ENCODE measurements at regions not wholly inside any gene's neighbourhood (a gene's known extent, or its start where the extent isn't known, plus 50 kb on each side); places are given as distances from the start of the nearest gene placed in this dataset.

DNA sequence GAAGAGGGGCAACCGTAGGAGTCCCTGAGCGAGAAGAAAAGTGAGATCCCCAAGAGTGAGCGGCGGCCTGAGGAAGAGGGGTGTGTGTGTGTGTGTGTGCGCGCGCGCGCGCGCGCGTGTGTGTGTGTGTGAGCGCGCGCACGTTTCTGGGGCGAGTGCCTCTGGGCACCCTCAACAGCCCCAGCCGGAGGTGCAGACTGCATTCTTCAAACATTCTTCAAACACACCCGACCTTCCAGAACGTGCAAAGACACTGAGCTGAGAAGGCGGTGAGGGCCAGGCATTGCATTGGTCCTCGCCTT, 76.2 kb upstream of the FOXP4 start:
- H3K36me3 Mint-ChIP-seq (ENCODE audit: low read depth) = no peaks in the 10 kb centered on the region

DNA sequence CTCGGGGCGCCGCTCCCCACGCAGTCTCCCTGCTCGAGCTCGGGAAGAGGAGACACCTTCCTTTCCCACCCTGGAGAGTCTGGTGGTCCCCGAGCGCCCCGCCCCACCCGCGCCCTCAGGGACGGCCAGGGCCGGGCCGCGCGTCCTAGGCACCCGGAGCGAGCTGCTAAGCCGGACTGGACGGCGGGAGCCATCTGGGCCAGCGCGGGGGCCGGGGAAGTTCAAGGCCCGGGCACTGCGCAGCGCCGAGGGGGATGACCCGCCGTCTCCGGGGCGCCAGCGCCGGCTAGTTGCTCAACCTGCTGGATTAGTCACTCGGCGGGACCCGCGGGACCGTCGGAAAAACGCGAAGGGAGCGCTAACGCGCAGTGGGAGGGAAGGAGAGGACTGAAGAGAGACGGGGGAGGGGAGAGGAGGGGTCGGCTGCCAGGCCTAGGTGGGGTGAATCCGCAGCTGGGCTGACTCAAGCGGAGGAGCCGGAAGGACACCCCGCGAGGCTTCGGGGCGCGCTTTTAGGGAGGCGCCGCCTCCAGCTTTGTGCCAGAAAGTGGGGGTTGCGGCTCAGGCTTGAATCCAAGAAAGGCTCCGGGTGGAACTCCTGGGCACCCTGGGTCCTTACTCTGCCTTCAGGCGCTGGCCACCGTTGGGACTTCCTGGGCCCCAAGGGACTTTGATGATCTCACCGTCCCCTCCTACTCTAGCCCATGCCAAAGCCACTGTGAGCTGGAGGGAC, 75.7 kb upstream of the FOXP4 start:
- Mint-ChIP-seq H3K4me1 (peaks cover 20% of the 10 kb centered on the region), H3K9me3 (no peaks in the 10 kb centered on the region), H3K4me3 (peak overlapping the region; percentile 66), H3K36me3 (ENCODE audit: low read depth) (no peaks in the 10 kb centered on the region), H3K27ac (no peak overlapping the region), H3K27me3 (peaks cover 54% of the 10 kb centered on the region)
- intact Hi-C loops (cut with micrococcal nuclease) = loop anchor here (2.0 kb wide), 3 partner anchors 34 to 76 kb away; partner anchors contain the start of gene FOXP4
- TF ChIP-seq, protein P1, sequence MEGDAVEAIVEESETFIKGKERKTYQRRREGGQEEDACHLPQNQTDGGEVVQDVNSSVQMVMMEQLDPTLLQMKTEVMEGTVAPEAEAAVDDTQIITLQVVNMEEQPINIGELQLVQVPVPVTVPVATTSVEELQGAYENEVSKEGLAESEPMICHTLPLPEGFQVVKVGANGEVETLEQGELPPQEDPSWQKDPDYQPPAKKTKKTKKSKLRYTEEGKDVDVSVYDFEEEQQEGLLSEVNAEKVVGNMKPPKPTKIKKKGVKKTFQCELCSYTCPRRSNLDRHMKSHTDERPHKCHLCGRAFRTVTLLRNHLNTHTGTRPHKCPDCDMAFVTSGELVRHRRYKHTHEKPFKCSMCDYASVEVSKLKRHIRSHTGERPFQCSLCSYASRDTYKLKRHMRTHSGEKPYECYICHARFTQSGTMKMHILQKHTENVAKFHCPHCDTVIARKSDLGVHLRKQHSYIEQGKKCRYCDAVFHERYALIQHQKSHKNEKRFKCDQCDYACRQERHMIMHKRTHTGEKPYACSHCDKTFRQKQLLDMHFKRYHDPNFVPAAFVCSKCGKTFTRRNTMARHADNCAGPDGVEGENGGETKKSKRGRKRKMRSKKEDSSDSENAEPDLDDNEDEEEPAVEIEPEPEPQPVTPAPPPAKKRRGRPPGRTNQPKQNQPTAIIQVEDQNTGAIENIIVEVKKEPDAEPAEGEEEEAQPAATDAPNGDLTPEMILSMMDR (IDR thresholded peaks at IDR 0.05) = no peak
- no peak for DNase-seq
- POLR2A ChIA-PET = interaction anchor here (0.7 to 1.3 kb wide), 3 partner anchors 32 to 81 kb away, joined by 3 to 4 read pairs (median 3); no protein-coding TSS in a partner anchor
- CTCF ChIA-PET = interaction anchor here (1.1 kb wide), 1 partner anchor 9 kb away, joined by 3 read pairs; no protein-coding TSS in a partner anchor
- ATAC-seq (ENCODE audit: low read depth) = peak; percentile 45

More for the DNA sequence above, 76.2 kb upstream of the FOXP4 start:
- Mint-ChIP-seq H3K4me1 (peaks cover 20% of the 10 kb centered on the region), H3K4me3 (peak overlapping the region; percentile 66), H3K27me3 (peaks cover 57% of the 10 kb centered on the region), H3K9me3 (no peaks in the 10 kb centered on the region), H3K27ac (no peak overlapping the region)
- no peak for DNase-seq
- ChIA-PET CTCF (interaction anchor here (1.1 kb wide), 1 partner anchor 9 kb away, joined by 3 read pairs; no protein-coding TSS in a partner anchor), POLR2A (interaction anchor here (0.7 to 1.3 kb wide), 3 partner anchors 31 to 236 kb away, joined by 3 to 15 read pairs (median 4); no protein-coding TSS in a partner anchor)
- ATAC-seq (ENCODE audit: low read depth) = peak; percentile 47
- intact Hi-C loops (cut with micrococcal nuclease) = loop anchor here (2.0 kb wide), 3 partner anchors 35 to 77 kb away; partner anchors contain the start of gene FOXP4
- TF ChIP-seq, protein P1 (IDR thresholded peaks at IDR 0.05) = no peak

DNA sequence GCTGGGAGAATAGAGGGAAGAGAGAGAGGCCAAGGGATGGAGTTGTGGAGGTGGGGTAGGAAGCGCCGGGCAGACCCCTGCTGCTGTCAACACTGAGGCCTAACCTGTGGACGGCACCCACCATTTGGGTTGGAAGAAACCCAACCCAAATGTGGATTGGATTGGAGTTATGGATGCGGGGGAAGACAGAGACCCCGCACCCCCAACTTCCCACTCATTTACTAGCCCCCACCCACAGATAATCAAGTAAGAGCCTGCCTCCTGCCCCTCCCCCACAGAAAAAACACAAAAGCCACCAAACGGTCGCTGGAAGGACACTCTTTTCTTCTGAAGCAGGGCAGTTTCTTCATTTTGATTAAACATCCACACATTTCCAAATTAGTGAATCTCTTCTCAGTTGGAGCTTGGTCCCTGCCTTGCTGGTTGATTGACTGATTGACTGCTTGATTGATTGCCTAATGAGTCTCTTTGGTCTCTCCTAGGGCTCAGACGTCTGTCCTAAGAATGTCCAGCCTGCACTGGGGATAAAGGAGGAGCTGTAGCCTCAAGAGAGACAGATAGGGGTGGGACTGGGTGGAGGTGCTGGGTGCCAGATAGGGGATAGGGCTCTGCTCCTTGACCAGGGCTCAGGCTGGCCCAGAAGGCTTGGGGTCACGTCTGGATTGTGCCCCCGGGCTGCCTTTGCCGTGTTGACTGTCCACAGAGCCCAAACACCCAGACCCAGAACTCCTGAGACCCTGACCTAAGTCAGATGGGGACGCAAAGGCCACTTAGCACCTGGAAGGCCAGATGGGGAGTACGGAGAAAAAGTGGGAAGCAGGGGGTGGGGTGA, 74.9 kb upstream of the FOXP4 start:
- Mint-ChIP-seq H3K4me1 (peaks cover 20% of the 10 kb centered on the region), H3K27me3 (peaks cover 46% of the 10 kb centered on the region), H3K4me3 (peak overlapping the region; percentile 15), H3K9me3 (no peaks in the 10 kb centered on the region), H3K36me3 (ENCODE audit: low read depth) (no peaks in the 10 kb centered on the region), H3K27ac (no peak overlapping the region)
- intact Hi-C loops (cut with micrococcal nuclease) = loop anchor here (2.0 kb wide), 3 partner anchors 34 to 76 kb away; partner anchors contain the start of gene FOXP4
- ATAC-seq (ENCODE audit: low read depth) = no peak
- CTCF ChIA-PET = no interaction called here
- POLR2A ChIA-PET = interaction anchor here (0.7 to 1.3 kb wide), 2 partner anchors 45 to 81 kb away, joined by 3 read pairs; no protein-coding TSS in a partner anchor
- no peak for DNase-seq
- TF ChIP-seq, protein P1 (IDR thresholded peaks at IDR 0.05) = no peak

DNA sequence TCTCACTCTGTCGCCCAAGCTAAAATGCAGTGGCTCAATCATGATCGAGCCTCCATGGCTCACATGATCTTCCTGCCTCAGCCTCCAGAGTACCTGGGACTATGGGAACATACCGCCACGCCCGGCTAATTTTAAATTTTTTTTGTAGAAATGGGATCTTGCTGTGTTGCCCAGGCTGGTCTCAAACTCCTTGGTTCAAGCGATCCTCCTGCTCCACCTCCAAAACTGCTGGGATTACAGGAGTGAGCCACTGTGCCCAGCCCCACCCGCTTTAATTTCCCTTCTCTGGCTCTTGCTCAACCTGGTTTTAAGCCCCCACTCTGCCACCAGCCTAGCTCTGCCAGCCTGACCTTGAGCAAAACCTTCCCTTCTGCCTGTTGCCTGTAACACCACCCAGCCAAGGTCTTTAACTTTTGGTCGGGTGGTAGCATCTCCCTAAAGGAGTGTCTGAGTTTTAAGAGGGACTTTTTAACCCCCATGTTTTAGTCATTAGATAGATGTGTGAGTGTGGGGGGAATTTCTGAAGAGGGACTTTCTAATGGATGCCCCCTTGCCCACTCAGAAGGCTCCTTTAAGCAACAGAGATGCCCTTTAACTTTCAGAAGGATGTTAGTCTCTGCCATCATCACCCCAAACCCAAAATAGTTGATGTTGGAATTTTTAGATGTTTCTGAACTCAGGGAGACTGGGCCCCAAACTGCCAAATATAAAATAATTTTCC, 71.8 kb upstream of the FOXP4 start:
- intact Hi-C loops (cut with micrococcal nuclease) = no loop called here
- Mint-ChIP-seq H3K36me3 (ENCODE audit: low read depth) (no peaks in the 10 kb centered on the region), H3K27me3 (peaks cover 33% of the 10 kb centered on the region), H3K4me3 (no peak overlapping the region), H3K9me3 (no peaks in the 10 kb centered on the region), H3K4me1 (peaks cover 20% of the 10 kb centered on the region), H3K27ac (no peak overlapping the region)
- CTCF ChIA-PET = no interaction called here
- ATAC-seq (ENCODE audit: low read depth) (peak; percentile 18), DNase-seq (no peak)
- POLR2A ChIA-PET = no interaction called here
- TF ChIP-seq, protein P1 (IDR thresholded peaks at IDR 0.05) = no peak
